ENCODE measurements at regions not wholly inside any gene's neighbourhood (a gene's known extent, or its start where the extent isn't known, plus 50 kb on each side); places are given as distances from the start of the nearest gene placed in this dataset.

GRCh38 chr7:34417781-34418180 lies 240.2 kb upstream of the NPSR1 start:
- in situ Hi-C loops (cut with HindIII; ENCODE audit: low sequenced_read_pairs) = no loop called here
- TF ChIP-seq CTCF (IDR thresholded peaks at IDR 0.05; ENCODE audit: low read depth, low read length, missing control alignments) = no peak
- H3K4me3 ChIP-seq (ENCODE audit: low read depth, low read length) = no peak overlapping the region
- DNase-seq (ENCODE audit: low read depth) = no peak

GRCh38 chr7:34421526-34421925 lies 236.5 kb upstream of the NPSR1 start:
- in situ Hi-C loops (cut with HindIII; ENCODE audit: low sequenced_read_pairs) = no loop called here
- no peak overlapping the region for H3K4me3 ChIP-seq (ENCODE audit: low read depth, low read length)
- no peak for TF ChIP-seq CTCF (IDR thresholded peaks at IDR 0.05; ENCODE audit: low read depth, low read length, missing control alignments)
- no peak for DNase-seq (ENCODE audit: low read depth)

GRCh38 chr7:34425194-34425593 lies 232.8 kb upstream of the NPSR1 start:
- TF ChIP-seq CTCF (IDR thresholded peaks at IDR 0.05; ENCODE audit: low read depth, low read length, missing control alignments) = no peak
- DNase-seq (ENCODE audit: low read depth) = no peak
- in situ Hi-C loops (cut with HindIII; ENCODE audit: low sequenced_read_pairs) = no loop called here
- no peak overlapping the region for H3K4me3 ChIP-seq (ENCODE audit: low read depth, low read length)

GRCh38 chr7:34425631-34426384 lies 232.2 kb upstream of the NPSR1 start:
- in situ Hi-C loops (cut with HindIII; ENCODE audit: low sequenced_read_pairs) = no loop called here
- DNase-seq (ENCODE audit: low read depth) = no peak
- H3K4me3 ChIP-seq (ENCODE audit: low read depth, low read length) = no peak overlapping the region
- no peak for TF ChIP-seq CTCF (IDR thresholded peaks at IDR 0.05; ENCODE audit: low read depth, low read length, missing control alignments)

GRCh38 chr7:34430456-34430855 lies 227.6 kb upstream of the NPSR1 start:
- H3K4me3 ChIP-seq (ENCODE audit: low read depth, low read length) = no peak overlapping the region
- in situ Hi-C loops (cut with HindIII; ENCODE audit: low sequenced_read_pairs) = no loop called here
- peak; percentile 64 for DNase-seq (ENCODE audit: low read depth)
- TF ChIP-seq CTCF (IDR thresholded peaks at IDR 0.05; ENCODE audit: low read depth, low read length, missing control alignments) = peak; percentile 67

GRCh38 chr7:34438436-34438835 lies 219.6 kb upstream of the NPSR1 start:
- no peak overlapping the region for H3K4me3 ChIP-seq (ENCODE audit: low read depth, low read length)
- no peak for TF ChIP-seq CTCF (IDR thresholded peaks at IDR 0.05; ENCODE audit: low read depth, low read length, missing control alignments)
- DNase-seq (ENCODE audit: low read depth) = no peak
- in situ Hi-C loops (cut with HindIII; ENCODE audit: low sequenced_read_pairs) = no loop called here

Data from astrocyte of the cerebellum (primary cell).